KBM-7 (cell line): ENCODE measurements at regions not wholly inside any gene's neighbourhood (a gene's known extent, or its start where the extent isn't known, plus 50 kb on each side); places are given as distances from the start of the nearest gene placed in this dataset.
A peak's percentile ranks its signal among the peaks of the same experiment; 100 is the strongest.
"Not testable (repeated sequence)": the region's sequence is repeated elsewhere in the genome, so short reads cannot be mapped to it uniquely, and the experiment has no call there.

Experiments used
- DNase-seq: peaks from one replicate; pipeline ENCODE4 v3.0.0-alpha.2; 2015
- in situ Hi-C: fragments of 300-500 bp; cut with MboI; formaldehyde crosslinking; loops from 2 replicates; pipeline ENCODE4 v1.14.3; 2020; ENCODE audit warnings: low sequenced_read_pairs, low pct_unique_long_range_greater_than_20kb, mixed read lengths

GRCh38 chr4:131339137-131339536, 1810.0 kb upstream of the PCDH10 start:
- no peak for DNase-seq
- in situ Hi-C loops, result no loop called here

- in situ Hi-C loops, result no loop called here
- DNase-seq, result no peak
Observed at GRCh38 chr4:131344761-131345160, 1804.3 kb upstream of the PCDH10 start.

GRCh38 chr4:131347816-131348215, 1801.3 kb upstream of the PCDH10 start:
- DNase-seq, result no peak
- in situ Hi-C loops, result no loop called here

DNA sequence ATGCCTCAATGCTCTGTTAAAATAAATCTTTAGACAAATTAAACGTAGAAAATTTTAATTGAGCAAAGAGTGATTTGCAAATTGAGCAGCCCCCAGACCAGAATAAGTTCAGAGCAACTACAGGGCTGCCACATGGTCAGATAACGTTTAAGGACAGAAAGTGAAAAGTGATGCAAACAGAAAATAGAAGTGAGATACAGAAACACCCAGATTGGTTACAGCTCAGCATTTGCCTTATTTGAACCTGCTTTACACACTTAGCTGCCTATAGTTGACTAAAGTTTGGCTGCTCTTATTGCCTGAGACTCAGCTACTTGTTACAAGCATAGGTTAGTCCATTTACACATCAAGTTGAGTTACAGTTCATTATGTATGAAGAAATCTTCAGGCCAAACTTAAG, 1800.8 kb upstream of the PCDH10 start:
- in situ Hi-C loops, result no loop called here
- no peak for DNase-seq

DNA sequence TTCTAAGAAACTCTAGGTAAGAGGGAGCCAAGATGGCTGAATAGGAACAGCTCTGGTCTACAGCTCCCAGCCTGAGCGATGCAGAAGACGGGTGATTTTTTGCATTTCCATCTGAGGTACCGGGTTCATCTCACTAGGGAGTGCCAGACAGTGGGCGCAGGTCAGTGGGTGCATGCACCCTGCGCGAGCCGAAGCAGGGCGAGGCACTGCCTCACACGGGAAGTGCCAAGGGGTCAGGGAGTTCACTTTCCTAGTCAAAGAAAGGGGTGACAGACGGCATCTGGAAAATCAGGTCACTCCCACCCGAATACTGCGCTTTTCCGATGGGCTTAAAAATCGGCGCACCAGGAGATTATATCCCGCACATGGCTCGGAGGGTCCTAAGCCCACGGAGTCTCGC, 1796.7 kb upstream of the PCDH10 start:
- in situ Hi-C loops, DNase-seq: not testable (repeated sequence)

GRCh38 chr4:131366714-131367113, 1782.4 kb upstream of the PCDH10 start:
- DNase-seq, result no peak
- in situ Hi-C loops, result no loop called here

- DNase-seq, result no peak
- in situ Hi-C loops, result no loop called here
Observed at GRCh38 chr4:131367441-131367840, 1781.7 kb upstream of the PCDH10 start.

GRCh38 chr4:131370846-131371245, 1778.2 kb upstream of the PCDH10 start:
- in situ Hi-C loops, result no loop called here
- DNase-seq, result no peak

DNA sequence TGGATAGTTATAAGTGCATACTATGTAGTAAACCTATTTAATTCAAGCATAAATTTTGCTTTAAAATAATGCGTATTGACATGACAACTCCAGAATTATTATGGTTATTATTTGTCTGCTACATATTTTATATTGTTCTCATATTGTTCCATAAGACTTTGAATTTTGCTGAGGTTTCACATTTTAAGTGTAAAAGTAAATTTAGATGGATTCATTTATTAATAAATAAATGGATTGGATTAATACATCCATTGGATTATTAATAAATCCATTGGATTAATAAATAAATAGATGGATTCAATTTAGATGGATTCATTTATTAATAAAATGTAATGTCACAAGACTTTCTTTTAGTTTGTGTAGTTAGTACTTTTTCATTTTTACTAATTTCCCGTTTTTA, 1768.0 kb upstream of the PCDH10 start:
- in situ Hi-C loops, result no loop called here
- DNase-seq, result no peak

DNA sequence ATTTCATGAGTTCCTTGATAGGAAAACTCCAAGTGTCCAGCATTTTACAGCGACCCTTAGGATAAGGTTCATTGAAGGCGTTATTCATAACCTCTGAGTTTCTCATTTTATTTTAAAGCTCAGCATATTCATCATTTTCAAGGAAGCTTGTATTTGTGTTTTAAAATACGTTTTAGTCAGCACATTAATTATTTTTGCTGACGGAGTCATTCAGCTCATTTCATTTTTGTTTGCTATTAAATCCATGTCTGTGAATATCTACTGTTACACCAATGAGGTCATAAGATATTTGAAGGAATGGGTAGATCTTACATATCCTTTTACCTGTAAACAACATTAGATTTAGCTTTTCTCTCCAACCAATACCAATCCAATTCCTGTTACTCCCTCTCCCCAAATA, 1766.3 kb upstream of the PCDH10 start:
- in situ Hi-C loops, result no loop called here

DNA sequence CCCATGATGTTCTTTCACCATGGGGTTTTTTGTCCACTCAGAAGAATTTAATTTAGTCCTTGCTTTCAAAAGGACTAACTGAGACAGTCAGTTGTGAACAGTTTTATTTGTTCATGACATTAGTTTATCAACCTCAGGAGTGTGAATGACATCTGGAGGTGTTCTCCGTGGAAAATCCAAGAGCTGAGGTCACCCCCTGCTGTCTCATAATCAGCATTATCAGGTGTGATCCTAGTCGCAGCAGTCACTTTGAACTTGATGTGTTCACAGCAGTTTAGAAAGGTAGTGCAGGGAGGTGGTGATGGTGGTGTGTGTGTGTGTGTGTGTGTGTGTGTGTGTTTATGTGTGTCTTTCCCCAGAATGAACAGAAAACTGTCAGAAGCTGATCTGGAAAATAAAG, 1760.8 kb upstream of the PCDH10 start:
- in situ Hi-C loops, result no loop called here

More for the DNA sequence above, 1766.3 kb upstream of the PCDH10 start:
- no peak for DNase-seq

GRCh38 chr4:131408102-131408501, 1741.0 kb upstream of the PCDH10 start:
- no peak for DNase-seq
- in situ Hi-C loops, result no loop called here

More for the DNA sequence above, 1760.8 kb upstream of the PCDH10 start:
- DNase-seq, result no peak

DNA sequence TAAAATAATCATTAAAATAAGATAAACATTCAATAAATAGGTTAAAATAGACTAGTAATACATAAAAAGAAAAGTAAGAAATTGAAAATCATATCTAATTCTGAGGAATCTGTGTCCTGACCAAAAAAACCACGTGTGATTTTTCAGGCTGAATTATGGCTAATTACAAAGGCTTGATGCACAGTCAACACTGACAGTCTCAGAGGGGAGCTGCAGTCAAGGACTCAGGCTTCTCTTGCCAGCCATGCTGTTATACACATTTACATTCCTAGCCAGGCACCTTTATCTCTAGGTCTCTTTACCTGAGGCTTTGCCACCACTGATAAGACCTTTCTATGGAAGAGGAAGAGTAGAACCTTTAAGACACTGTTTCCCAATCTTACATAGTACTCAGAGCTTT, 1737.7 kb upstream of the PCDH10 start:
- in situ Hi-C loops, result no loop called here
- no peak for DNase-seq

DNA sequence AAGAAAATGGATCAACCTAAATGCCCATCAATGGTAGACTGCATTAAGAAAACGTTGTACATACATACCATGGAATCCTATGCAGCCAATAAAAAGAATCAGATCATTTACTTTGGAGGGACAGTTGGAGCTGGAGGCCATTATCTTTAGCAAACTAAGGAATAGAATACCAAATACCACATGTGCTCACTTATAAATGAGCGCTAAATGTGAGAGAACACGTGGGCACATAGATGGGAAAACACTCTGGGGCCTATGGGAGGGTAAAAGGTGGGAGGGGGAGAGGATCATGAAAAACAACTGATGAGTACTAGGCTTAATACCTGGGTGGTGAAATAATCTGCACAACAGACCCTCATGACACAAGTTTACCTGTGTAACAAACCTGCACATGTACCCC, 1729.9 kb upstream of the PCDH10 start:
- in situ Hi-C loops, result no loop called here
- DNase-seq, result no peak

DNA sequence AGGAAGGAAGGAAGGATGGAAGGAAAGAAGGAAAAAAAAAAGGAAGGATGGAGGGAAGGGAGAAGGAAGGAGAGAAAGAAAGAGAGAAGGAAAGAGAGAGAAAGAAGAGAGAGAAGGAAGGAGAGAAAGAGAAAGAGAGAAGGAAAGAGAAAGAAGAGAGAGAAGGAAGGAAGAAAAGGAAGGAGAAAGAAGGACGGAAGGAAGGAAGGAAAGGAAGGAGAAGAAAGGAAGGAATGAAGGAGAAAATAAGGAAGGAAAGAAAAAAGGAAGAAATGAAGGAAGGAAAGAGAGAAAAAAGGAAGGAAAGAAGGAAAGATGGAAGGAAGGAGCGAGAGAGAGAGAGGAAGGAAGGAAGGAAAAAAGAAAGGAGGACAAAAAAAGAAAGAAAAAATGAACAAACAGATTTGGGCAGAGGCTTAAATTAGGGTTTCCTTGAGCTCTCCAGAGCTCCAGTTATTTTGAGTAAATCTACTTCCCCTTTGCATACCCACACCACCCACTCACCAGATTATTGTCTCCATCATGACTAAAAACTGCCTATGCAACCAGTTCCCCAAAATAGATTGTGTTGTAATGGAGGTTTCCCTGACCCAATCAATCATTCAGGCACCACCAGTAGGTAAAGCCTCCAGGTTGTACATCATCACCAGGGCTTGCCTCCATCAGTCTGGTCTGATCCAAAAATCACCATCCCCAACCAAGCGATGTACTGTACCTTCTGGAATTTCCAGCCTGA, 1722.9 kb upstream of the PCDH10 start:
- in situ Hi-C loops, result no loop called here
- peak; percentile 32 for DNase-seq

- in situ Hi-C loops, result no loop called here
Observed at GRCh38 chr4:131427000-131427399, 1722.1 kb upstream of the PCDH10 start.

GRCh38 chr4:131430302-131430701, 1718.8 kb upstream of the PCDH10 start:
- in situ Hi-C loops, result no loop called here
- DNase-seq, result peak; percentile 5

More at GRCh38 chr4:131427000-131427399, 1722.1 kb upstream of the PCDH10 start:
- no peak for DNase-seq

DNA sequence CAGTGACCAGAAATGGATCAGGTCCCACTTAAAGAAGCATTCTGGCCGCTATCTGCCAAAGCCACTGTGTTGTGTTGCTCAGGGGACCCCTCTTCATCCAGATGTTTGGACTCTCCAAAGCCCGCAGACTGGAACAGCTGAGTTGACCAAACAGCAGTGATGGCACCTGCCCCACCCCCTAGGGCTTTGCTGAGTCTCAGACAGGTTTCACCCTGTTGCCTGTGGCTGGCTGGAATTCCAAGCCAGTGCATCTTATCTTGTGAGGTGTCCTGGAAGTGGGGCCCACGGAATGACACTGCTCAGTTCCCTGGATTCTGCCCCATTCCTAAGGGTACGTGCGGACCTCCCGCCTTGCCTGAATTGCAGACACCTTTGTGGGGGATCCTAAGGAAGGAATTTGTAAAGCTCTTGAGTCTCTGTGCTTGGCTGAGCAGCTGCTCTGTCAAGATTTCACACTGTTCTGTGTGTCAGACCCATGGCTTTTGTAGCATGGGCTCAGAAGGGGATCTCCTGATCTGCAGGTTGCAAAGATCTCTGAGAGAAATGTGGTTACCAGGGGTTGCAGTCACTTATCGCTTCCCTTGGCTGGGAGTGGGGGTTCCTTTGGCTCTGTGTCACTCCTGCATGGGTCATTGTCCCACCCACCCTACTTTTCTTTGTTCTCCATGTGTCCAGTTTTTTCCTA, 1707.9 kb upstream of the PCDH10 start:
- no peak for DNase-seq
- in situ Hi-C loops, result no loop called here

DNA sequence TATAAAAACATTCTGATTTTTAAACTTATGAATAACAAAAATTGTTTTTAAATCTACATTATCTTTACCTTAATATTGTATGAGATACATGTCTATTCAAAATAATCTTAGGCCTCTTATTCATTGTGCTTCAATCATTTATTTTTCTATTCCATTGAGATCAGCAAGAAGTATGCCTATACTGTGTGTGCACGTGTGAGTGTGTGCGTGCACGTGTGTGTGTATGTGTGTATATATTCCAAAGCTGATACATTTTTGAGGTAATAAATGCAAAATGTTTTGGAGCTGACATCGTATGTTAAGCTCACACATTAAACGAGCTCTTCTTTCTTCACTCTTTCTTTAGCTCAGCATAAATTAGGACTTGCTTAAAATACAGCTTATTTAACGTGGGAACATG, 1701.2 kb upstream of the PCDH10 start:
- no peak for DNase-seq
- in situ Hi-C loops, result no loop called here

- in situ Hi-C loops, result no loop called here
- no peak for DNase-seq
Observed at GRCh38 chr4:131450572-131451209, 1698.4 kb upstream of the PCDH10 start.
